Right cardiac atrium (tissue), 5 donors: ENCODE measurements at regions not wholly inside any gene's neighbourhood (a gene's known extent, or its start where the extent isn't known, plus 50 kb on each side); places are given as distances from the start of the nearest gene placed in this dataset.

Experiments used
- ATAC-seq, 2 donors: fragments of 200-7000 bp; cut with Tn5 transposase; one replicate each; pipeline versions ENCODE4 v1.8.0 to v1.9.1; 2020; ENCODE audit warnings: moderate library complexity in 2 of 2, mild to moderate bottlenecking in 1 of 2
- DNase-seq, 3 donors: peaks; one replicate each; pipeline ENCODE4 v3.0.0-alpha.2; 2020
- H3K27ac ChIP-seq: one replicate; pipeline ENCODE4 v1.5.1; 2013; ENCODE audit warnings: mild to moderate bottlenecking, low read length, control low read depth, moderate library complexity
- H3K27me3 ChIP-seq: one replicate; pipeline ENCODE4 v1.6.1; 2013; ENCODE audit not compliant: control insufficient read depth, insufficient read depth
- H3K4me1 ChIP-seq: one replicate; pipeline ENCODE4 v1.6.1; 2013; ENCODE audit warnings: low read length; ENCODE audit not compliant: control insufficient read depth, insufficient read depth
- H3K4me3 ChIP-seq: one replicate; pipeline ENCODE4 v1.5.1; 2013; ENCODE audit warnings: low read length, control low read depth
- H3K9me3 ChIP-seq: one replicate; pipeline ENCODE4 v1.6.1; 2013; ENCODE audit warnings: low read length; ENCODE audit not compliant: control insufficient read depth
- WGBS: extraction: QIAGEN DNeasy Blood & Tissue Kit; methylation state at CpG from one replicate; pipeline ENCODE4 v1.1.7; 2013; 5-methylcytosine and 5-hydroxymethylcytosine counted together
- intact Hi-C, 4 donors: fragments of 100-400 bp; cut with DNase I; formaldehyde crosslinking; loops; one replicate each; pipeline versions ENCODE4 v1.11.0 to v1.14.0; 2022 to 2023
- donor health status: healthy with polysubstance abuse.
- donor health status: DM: no; HTN: yes; CAD: no.
- donor health status: DM: no; HTN: no; CAD: no.
- donor health status: DM: no; HTN: yes; CAD: no; lungs with severe emphysema.
- donor health status: DM: yes; HTN: yes; CAD: no.

GRCh38 chr3:115418583-115418982, 204.7 kb upstream of the GAP43 start:
- Histone ChIP-seq H3K9me3 (no peaks in the 10 kb centered on the region), H3K27me3 (no peaks in the 10 kb centered on the region), H3K4me3 (no peak overlapping the region), H3K27ac (no peak overlapping the region), H3K4me1 (no peaks in the 10 kb centered on the region)
- ATAC-seq (no peak), DNase-seq (no peak)
- WGBS = 60% methylated on average over 1 of the region's 1 CpG
- intact Hi-C loops = no loop called here

GRCh38 chr3:115420086-115420485, 203.2 kb upstream of the GAP43 start:
- Histone ChIP-seq H3K9me3 (no peaks in the 10 kb centered on the region), H3K4me3 (no peak overlapping the region), H3K27me3 (no peaks in the 10 kb centered on the region), H3K4me1 (no peaks in the 10 kb centered on the region), H3K27ac (no peak overlapping the region)
- ATAC-seq = no peak
- intact Hi-C loops = no loop called here
- 92% methylated on average over 1 of the region's 1 CpG for WGBS
- no peak for DNase-seq

- H3K4me1 ChIP-seq = no peaks in the 10 kb centered on the region
- intact Hi-C loops = no loop called here
- no peaks in the 10 kb centered on the region for H3K27me3 ChIP-seq
- no peak for DNase-seq
- no peak for ATAC-seq
- no peak overlapping the region for H3K27ac ChIP-seq
- no peak overlapping the region for H3K4me3 ChIP-seq
- WGBS = 89% methylated on average over 1 of the region's 1 CpG
- H3K9me3 ChIP-seq = no peaks in the 10 kb centered on the region
These were observed 200.1 kb upstream of the GAP43 start for GRCh38 chr3:115423170-115423569.

- Histone ChIP-seq H3K9me3 (no peaks in the 10 kb centered on the region), H3K27me3 (no peaks in the 10 kb centered on the region), H3K4me1 (no peaks in the 10 kb centered on the region), H3K27ac (no peak overlapping the region), H3K4me3 (no peak overlapping the region)
- intact Hi-C loops = no loop called here
- ATAC-seq (peak in 1 of 2 donors; percentile 20), DNase-seq (peak in 1 of 3 donors; percentile 8)
- WGBS = 60% methylated on average over 5 of the region's 5 CpGs
These were observed 194.5 kb upstream of the GAP43 start for GRCh38 chr3:115428841-115429240.

- DNase-seq (no peak), ATAC-seq (no peak)
- no peaks in the 10 kb centered on the region for H3K4me1 ChIP-seq
- no peak overlapping the region for H3K4me3 ChIP-seq
- no peaks in the 10 kb centered on the region for H3K27me3 ChIP-seq
- H3K27ac ChIP-seq = no peak overlapping the region
- intact Hi-C loops = loop anchor here in 1 of 4 donors (10.0 kb wide), 1 partner anchor 222 kb away; no protein-coding TSS in a partner anchor
- WGBS = 60% methylated on average over 5 of the region's 5 CpGs
- no peaks in the 10 kb centered on the region for H3K9me3 ChIP-seq
These were observed 186.5 kb upstream of the GAP43 start for GRCh38 chr3:115436767-115437301.

- 82% methylated on average over 2 of the region's 2 CpGs for WGBS
- no peaks in the 10 kb centered on the region for H3K4me1 ChIP-seq
- H3K4me3 ChIP-seq = no peak overlapping the region
- intact Hi-C loops = loop anchor here in 1 of 4 donors (10.0 kb wide), 1 partner anchor 224 kb away; no protein-coding TSS in a partner anchor
- no peaks in the 10 kb centered on the region for H3K27me3 ChIP-seq
- no peak overlapping the region for H3K27ac ChIP-seq
- no peaks in the 10 kb centered on the region for H3K9me3 ChIP-seq
- no peak for ATAC-seq
- DNase-seq = no peak
These were observed 184.5 kb upstream of the GAP43 start for GRCh38 chr3:115438799-115439198.

GRCh38 chr3:115445559-115445958, 177.8 kb upstream of the GAP43 start:
- no peaks in the 10 kb centered on the region for H3K4me1 ChIP-seq
- DNase-seq = no peak
- H3K27me3 ChIP-seq = no peaks in the 10 kb centered on the region
- WGBS = 96% methylated on average over 3 of the region's 3 CpGs
- ATAC-seq = no peak
- intact Hi-C loops = no loop called here
- H3K27ac ChIP-seq = no peak overlapping the region
- no peak overlapping the region for H3K4me3 ChIP-seq
- H3K9me3 ChIP-seq = no peaks in the 10 kb centered on the region

- no peak for ATAC-seq
- intact Hi-C loops = no loop called here
- Histone ChIP-seq H3K4me3 (no peak overlapping the region), H3K4me1 (no peaks in the 10 kb centered on the region), H3K27ac (no peak overlapping the region), H3K9me3 (no peaks in the 10 kb centered on the region), H3K27me3 (no peaks in the 10 kb centered on the region)
- DNase-seq = no peak
- 35% methylated on average over 2 of the region's 2 CpGs for WGBS
These were observed 174.5 kb upstream of the GAP43 start for GRCh38 chr3:115448851-115449250.

- no peak overlapping the region for H3K4me3 ChIP-seq
- H3K9me3 ChIP-seq = no peaks in the 10 kb centered on the region
- WGBS = 75% methylated on average over 4 of the region's 4 CpGs
- no peaks in the 10 kb centered on the region for H3K4me1 ChIP-seq
- intact Hi-C loops = no loop called here
- no peak overlapping the region for H3K27ac ChIP-seq
- DNase-seq (no peak), ATAC-seq (no peak)
- no peaks in the 10 kb centered on the region for H3K27me3 ChIP-seq
These were observed 173.3 kb upstream of the GAP43 start for GRCh38 chr3:115450036-115450435.

- H3K4me3 ChIP-seq = no peak overlapping the region
- no peaks in the 10 kb centered on the region for H3K4me1 ChIP-seq
- DNase-seq (no peak), ATAC-seq (no peak)
- H3K27me3 ChIP-seq = no peaks in the 10 kb centered on the region
- WGBS = 82% methylated on average over 2 of the region's 2 CpGs
- no peak overlapping the region for H3K27ac ChIP-seq
- intact Hi-C loops = no loop called here
- no peaks in the 10 kb centered on the region for H3K9me3 ChIP-seq
These were observed 159.3 kb upstream of the GAP43 start for GRCh38 chr3:115464036-115464435.

- Histone ChIP-seq H3K9me3 (no peaks in the 10 kb centered on the region), H3K4me3 (no peak overlapping the region), H3K4me1 (peaks cover 2% of the 10 kb centered on the region), H3K27ac (no peak overlapping the region), H3K27me3 (no peaks in the 10 kb centered on the region)
- 49% methylated on average over 3 of the region's 3 CpGs for WGBS
- intact Hi-C loops = no loop called here
- ATAC-seq (no peak), DNase-seq (no peak)
These were observed 153.7 kb upstream of the GAP43 start for GRCh38 chr3:115469649-115470048.

GRCh38 chr3:115470254-115470653, 153.1 kb upstream of the GAP43 start:
- 75% methylated on average over 3 of the region's 3 CpGs for WGBS
- H3K27ac ChIP-seq = no peak overlapping the region
- H3K4me3 ChIP-seq = no peak overlapping the region
- H3K27me3 ChIP-seq = no peaks in the 10 kb centered on the region
- no peak for ATAC-seq
- intact Hi-C loops = no loop called here
- H3K9me3 ChIP-seq = no peaks in the 10 kb centered on the region
- H3K4me1 ChIP-seq = peaks cover 2% of the 10 kb centered on the region
- DNase-seq = no peak
